GM23338 (cell line): ENCODE measurements at regions not wholly inside any gene's neighbourhood (a gene's known extent, or its start where the extent isn't known, plus 50 kb on each side); places are given as distances from the start of the nearest gene placed in this dataset.

Source experiments
- CREB1 ChIP-seq: fragments of 250-450 bp; sonication (Bioruptor Pico); IDR thresholded peaks from 2 replicates; pipeline ENCODE4 v1.5.0; 2020; ENCODE audit warnings: low read depth, mild to moderate bottlenecking, moderate library complexity
- EZH2phosphoT487 ChIP-seq: fragments of 200-600 bp; sonication (generic); IDR thresholded peaks from one replicate; pipeline ENCODE4 v1.8.1; 2018; ENCODE audit warnings: antibody characterized with exemption; ENCODE audit not compliant: unreplicated experiment
- JUNB ChIP-seq: IDR thresholded peaks from one replicate; pipeline ENCODE4 v1.6.1; 2016; ENCODE audit warnings: antibody characterized with exemption; ENCODE audit not compliant: unreplicated experiment
- POLR2AphosphoS5 ChIP-seq: IDR thresholded peaks from 2 replicates; pipeline ENCODE4 v1.6.1; 2016; ENCODE audit warnings: antibody characterized with exemption, low read depth
- ZNF114 ChIP-seq: fragments of 250-450 bp; sonication (Bioruptor Pico); IDR thresholded peaks from 2 replicates; pipeline ENCODE4 v1.5.0; 2020; ENCODE audit warnings: mild to moderate bottlenecking, moderate library complexity
- TF ChIP-seq, protein P1 (sequence below), 2 experiments: fragments of 200-600 bp in 1 of 2; sonication (generic) in 1 of 2; conservative IDR thresholded peaks; 2 replicates each; pipeline versions ENCODE4 v1.5.1 to v1.6.1; 2016 to 2017; ENCODE audit warnings: antibody characterized with exemption in 2 of 2, low read depth in 2 of 2, mild to moderate bottlenecking in 2 of 2, moderate library complexity in 1 of 2
- TF ChIP-seq, protein P2 (sequence below): IDR thresholded peaks from one replicate; pipeline ENCODE4 v1.6.1; 2018; ENCODE audit warnings: antibody characterized with exemption; ENCODE audit not compliant: unreplicated experiment
- TF ChIP-seq, protein P3 (sequence below): IDR thresholded peaks from 2 replicates; pipeline ENCODE4 v1.6.1; 2016; ENCODE audit warnings: antibody characterized with exemption

DNA sequence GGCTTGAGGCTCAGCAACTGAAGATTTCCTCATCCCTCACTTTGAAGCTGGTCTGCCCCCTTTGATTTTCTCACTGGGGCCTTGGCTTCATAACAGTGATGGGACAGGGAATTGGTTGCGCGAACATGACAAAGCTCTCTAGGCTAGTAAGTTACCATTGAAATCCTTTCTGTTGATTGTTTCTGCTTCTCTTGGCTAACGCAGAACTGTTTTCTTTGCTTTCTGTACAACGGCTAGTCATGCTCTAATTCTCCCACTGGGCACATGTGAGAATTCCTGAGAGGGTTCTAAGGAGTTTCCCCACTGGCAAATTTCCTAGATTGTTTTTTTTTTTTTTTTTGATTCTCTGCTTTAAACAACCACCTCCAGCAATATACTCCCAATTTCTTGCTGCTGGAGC lies 738.6 kb downstream of the PCDH7 start:
- TF ChIP-seq, protein P1, sequence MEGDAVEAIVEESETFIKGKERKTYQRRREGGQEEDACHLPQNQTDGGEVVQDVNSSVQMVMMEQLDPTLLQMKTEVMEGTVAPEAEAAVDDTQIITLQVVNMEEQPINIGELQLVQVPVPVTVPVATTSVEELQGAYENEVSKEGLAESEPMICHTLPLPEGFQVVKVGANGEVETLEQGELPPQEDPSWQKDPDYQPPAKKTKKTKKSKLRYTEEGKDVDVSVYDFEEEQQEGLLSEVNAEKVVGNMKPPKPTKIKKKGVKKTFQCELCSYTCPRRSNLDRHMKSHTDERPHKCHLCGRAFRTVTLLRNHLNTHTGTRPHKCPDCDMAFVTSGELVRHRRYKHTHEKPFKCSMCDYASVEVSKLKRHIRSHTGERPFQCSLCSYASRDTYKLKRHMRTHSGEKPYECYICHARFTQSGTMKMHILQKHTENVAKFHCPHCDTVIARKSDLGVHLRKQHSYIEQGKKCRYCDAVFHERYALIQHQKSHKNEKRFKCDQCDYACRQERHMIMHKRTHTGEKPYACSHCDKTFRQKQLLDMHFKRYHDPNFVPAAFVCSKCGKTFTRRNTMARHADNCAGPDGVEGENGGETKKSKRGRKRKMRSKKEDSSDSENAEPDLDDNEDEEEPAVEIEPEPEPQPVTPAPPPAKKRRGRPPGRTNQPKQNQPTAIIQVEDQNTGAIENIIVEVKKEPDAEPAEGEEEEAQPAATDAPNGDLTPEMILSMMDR (conservative IDR thresholded peaks at IDR 0.05; ENCODE audit: low read depth in 2 of 2), result no peak
- TF ChIP-seq, protein P2, sequence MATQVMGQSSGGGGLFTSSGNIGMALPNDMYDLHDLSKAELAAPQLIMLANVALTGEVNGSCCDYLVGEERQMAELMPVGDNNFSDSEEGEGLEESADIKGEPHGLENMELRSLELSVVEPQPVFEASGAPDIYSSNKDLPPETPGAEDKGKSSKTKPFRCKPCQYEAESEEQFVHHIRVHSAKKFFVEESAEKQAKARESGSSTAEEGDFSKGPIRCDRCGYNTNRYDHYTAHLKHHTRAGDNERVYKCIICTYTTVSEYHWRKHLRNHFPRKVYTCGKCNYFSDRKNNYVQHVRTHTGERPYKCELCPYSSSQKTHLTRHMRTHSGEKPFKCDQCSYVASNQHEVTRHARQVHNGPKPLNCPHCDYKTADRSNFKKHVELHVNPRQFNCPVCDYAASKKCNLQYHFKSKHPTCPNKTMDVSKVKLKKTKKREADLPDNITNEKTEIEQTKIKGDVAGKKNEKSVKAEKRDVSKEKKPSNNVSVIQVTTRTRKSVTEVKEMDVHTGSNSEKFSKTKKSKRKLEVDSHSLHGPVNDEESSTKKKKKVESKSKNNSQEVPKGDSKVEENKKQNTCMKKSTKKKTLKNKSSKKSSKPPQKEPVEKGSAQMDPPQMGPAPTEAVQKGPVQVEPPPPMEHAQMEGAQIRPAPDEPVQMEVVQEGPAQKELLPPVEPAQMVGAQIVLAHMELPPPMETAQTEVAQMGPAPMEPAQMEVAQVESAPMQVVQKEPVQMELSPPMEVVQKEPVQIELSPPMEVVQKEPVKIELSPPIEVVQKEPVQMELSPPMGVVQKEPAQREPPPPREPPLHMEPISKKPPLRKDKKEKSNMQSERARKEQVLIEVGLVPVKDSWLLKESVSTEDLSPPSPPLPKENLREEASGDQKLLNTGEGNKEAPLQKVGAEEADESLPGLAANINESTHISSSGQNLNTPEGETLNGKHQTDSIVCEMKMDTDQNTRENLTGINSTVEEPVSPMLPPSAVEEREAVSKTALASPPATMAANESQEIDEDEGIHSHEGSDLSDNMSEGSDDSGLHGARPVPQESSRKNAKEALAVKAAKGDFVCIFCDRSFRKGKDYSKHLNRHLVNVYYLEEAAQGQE, result no peak
- TF ChIP-seq POLR2AphosphoS5, result no peak
- TF ChIP-seq EZH2phosphoT487, result no peak
- TF ChIP-seq ZNF114 (CRISPR knock-in tag), result no peak
- TF ChIP-seq JUNB, result no peak
- TF ChIP-seq, protein P3, sequence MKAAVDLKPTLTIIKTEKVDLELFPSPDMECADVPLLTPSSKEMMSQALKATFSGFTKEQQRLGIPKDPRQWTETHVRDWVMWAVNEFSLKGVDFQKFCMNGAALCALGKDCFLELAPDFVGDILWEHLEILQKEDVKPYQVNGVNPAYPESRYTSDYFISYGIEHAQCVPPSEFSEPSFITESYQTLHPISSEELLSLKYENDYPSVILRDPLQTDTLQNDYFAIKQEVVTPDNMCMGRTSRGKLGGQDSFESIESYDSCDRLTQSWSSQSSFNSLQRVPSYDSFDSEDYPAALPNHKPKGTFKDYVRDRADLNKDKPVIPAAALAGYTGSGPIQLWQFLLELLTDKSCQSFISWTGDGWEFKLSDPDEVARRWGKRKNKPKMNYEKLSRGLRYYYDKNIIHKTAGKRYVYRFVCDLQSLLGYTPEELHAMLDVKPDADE, result no peak
- no peak for TF ChIP-seq CREB1 (CRISPR knock-in tag)
